Endothelial cell of umbilical vein (primary cell): ENCODE measurements at regions not wholly inside any gene's neighbourhood (a gene's known extent, or its start where the extent isn't known, plus 50 kb on each side); places are given as distances from the start of the nearest gene placed in this dataset.

ENCODE experiments used
- EZH2 ChIP-seq: IDR thresholded peaks from 2 replicates; pipeline ENCODE4 v1.6.1; 2012; ENCODE audit warnings: borderline replicate concordance, low read depth, mild to moderate bottlenecking, moderate library complexity, low read length, inconsistent platforms; ENCODE audit not compliant: severe bottlenecking
- FOS ChIP-seq: IDR thresholded peaks from 2 replicates; pipeline ENCODE4 v1.6.1; 2011; ENCODE audit warnings: mild to moderate bottlenecking, low read length, moderate library complexity, borderline replicate concordance; ENCODE audit not compliant: insufficient read depth
- GATA2 ChIP-seq: IDR thresholded peaks from 2 replicates; pipeline ENCODE4 v1.7.0; 2011; ENCODE audit warnings: low read depth, mild to moderate bottlenecking, moderate library complexity, mixed read lengths, low read length; ENCODE audit not compliant: insufficient read length, insufficient read depth
- JUN ChIP-seq: IDR thresholded peaks from 2 replicates; pipeline ENCODE4 v1.6.1; 2011; ENCODE audit warnings: borderline replicate concordance, low read depth; ENCODE audit not compliant: insufficient read length, insufficient read depth
- MYC ChIP-seq: IDR thresholded peaks from one replicate; pipeline ENCODE4 v1.6.1; 2011; ENCODE audit warnings: mild to moderate bottlenecking, low read depth, low read length
- POLR2A ChIP-seq: IDR thresholded peaks from 2 replicates; pipeline ENCODE4 v1.6.1; 2012; ENCODE audit warnings: low read depth, mild to moderate bottlenecking, control low read depth, low read length
- POLR2AphosphoS5 ChIP-seq: IDR thresholded peaks from 2 replicates; pipeline ENCODE4 v1.6.1; 2012; ENCODE audit warnings: low read depth, mild to moderate bottlenecking, control low read depth, low read length, moderate library complexity; ENCODE audit not compliant: insufficient read depth
- TF ChIP-seq, protein P1 (sequence below), 2 donors: IDR thresholded peaks; 1 replicate in 1 of 2; 2 replicates in 1 of 2; pipeline ENCODE4 v1.5.1; 2011; ENCODE audit warnings: low read length in 2 of 2, mild to moderate bottlenecking in 2 of 2, moderate library complexity in 2 of 2, control low read depth in 1 of 2, inconsistent platforms in 1 of 2, low read depth in 1 of 2; ENCODE audit not compliant: insufficient read depth in 1 of 2; ENCODE audit errors: extremely low read depth in 1 of 2
- TF ChIP-seq, protein P2 (sequence below): IDR thresholded peaks from 2 replicates; pipeline ENCODE4 v1.6.1; 2011; ENCODE audit not compliant: insufficient read depth, insufficient read length

GRCh38 chr2:22788749-22789327 is 596.1 kb upstream of the KLHL29 start:
- TF ChIP-seq, protein P1, sequence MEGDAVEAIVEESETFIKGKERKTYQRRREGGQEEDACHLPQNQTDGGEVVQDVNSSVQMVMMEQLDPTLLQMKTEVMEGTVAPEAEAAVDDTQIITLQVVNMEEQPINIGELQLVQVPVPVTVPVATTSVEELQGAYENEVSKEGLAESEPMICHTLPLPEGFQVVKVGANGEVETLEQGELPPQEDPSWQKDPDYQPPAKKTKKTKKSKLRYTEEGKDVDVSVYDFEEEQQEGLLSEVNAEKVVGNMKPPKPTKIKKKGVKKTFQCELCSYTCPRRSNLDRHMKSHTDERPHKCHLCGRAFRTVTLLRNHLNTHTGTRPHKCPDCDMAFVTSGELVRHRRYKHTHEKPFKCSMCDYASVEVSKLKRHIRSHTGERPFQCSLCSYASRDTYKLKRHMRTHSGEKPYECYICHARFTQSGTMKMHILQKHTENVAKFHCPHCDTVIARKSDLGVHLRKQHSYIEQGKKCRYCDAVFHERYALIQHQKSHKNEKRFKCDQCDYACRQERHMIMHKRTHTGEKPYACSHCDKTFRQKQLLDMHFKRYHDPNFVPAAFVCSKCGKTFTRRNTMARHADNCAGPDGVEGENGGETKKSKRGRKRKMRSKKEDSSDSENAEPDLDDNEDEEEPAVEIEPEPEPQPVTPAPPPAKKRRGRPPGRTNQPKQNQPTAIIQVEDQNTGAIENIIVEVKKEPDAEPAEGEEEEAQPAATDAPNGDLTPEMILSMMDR (IDR thresholded peaks at IDR 0.05; ENCODE audit: extremely low read depth in 1 of 2, insufficient read depth in 1 of 2, low read depth in 1 of 2, low read length in 2 of 2) = no peak
- no peak for TF ChIP-seq MYC
- TF ChIP-seq POLR2A = no peak
- no peak for TF ChIP-seq JUN
- TF ChIP-seq EZH2 = no peak
- no peak for TF ChIP-seq POLR2AphosphoS5
- TF ChIP-seq, protein P2, sequence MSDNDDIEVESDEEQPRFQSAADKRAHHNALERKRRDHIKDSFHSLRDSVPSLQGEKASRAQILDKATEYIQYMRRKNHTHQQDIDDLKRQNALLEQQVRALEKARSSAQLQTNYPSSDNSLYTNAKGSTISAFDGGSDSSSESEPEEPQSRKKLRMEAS = no peak
- TF ChIP-seq FOS = no peak
- TF ChIP-seq GATA2 = no peak
